T-helper 17 cell (primary cell): ENCODE measurements at regions not wholly inside any gene's neighbourhood (a gene's known extent, or its start where the extent isn't known, plus 50 kb on each side); places are given as distances from the start of the nearest gene placed in this dataset.

Source experiments
- ATAC-seq: fragments of 150-1000 bp; cut with Tn5 transposase; 2 replicates; pipeline ENCODE4 v1.10.0; 2021; ENCODE audit warnings: mild to moderate bottlenecking, moderate library complexity
- DNase-seq, 3 donors: peaks; one replicate each; pipeline versions ENCODE4 v3.0.0 to v3.0.0-alpha.2; 2020 to 2021
- H3K9me3 ChIP-seq: one replicate; pipeline ENCODE4 v1.7.0; 2013; ENCODE audit warnings: low read length, mild to moderate bottlenecking; ENCODE audit not compliant: control insufficient read depth, poor library complexity, severe bottlenecking
- H3K27ac Mint-ChIP-seq: one replicate; pipeline ENCODE4 v1.8.0; 2022; ENCODE audit warnings: mild to moderate bottlenecking, moderate library complexity, mixed read lengths
- H3K27me3 Mint-ChIP-seq: one replicate; pipeline ENCODE4 v1.8.0; 2022; ENCODE audit warnings: mixed read lengths
- H3K36me3 Mint-ChIP-seq: one replicate; pipeline ENCODE4 v1.8.0; 2022; ENCODE audit warnings: low read depth, mixed read lengths
- H3K4me1 Mint-ChIP-seq: one replicate; pipeline ENCODE4 v1.8.0; 2022; ENCODE audit warnings: mild to moderate bottlenecking, mixed read lengths
- H3K4me3 Mint-ChIP-seq: one replicate; pipeline ENCODE4 v1.8.0; 2022; ENCODE audit warnings: mild to moderate bottlenecking, moderate library complexity, mixed read lengths

DNA sequence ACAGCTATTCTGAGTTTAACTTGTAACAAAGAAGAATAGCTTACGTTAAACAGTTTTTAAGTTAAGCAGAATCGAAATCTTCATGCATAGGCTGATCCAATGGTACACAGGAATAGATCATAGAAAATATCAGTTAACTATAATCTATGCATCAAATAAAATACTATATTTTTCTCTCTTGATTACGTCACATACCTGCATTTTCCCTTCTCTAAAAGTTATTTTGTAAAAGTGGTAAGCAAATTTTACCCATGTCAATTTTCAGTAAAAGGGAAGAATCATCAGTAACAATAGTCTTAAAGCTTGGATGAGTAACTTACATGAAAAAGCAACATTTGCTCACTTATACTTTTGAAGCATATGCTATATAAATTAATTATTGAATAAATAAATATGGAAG lies 692.4 kb downstream of the FAT4 start:
- Mint-ChIP-seq H3K36me3 (no peaks in the 10 kb centered on the region), H3K4me1 (no peaks in the 10 kb centered on the region), H3K27me3 (no peaks in the 10 kb centered on the region), H3K4me3 (no peak overlapping the region), H3K27ac (no peak overlapping the region)
- ATAC-seq (no peak), DNase-seq (no peak)
- no peaks in the 10 kb centered on the region for H3K9me3 ChIP-seq

DNA sequence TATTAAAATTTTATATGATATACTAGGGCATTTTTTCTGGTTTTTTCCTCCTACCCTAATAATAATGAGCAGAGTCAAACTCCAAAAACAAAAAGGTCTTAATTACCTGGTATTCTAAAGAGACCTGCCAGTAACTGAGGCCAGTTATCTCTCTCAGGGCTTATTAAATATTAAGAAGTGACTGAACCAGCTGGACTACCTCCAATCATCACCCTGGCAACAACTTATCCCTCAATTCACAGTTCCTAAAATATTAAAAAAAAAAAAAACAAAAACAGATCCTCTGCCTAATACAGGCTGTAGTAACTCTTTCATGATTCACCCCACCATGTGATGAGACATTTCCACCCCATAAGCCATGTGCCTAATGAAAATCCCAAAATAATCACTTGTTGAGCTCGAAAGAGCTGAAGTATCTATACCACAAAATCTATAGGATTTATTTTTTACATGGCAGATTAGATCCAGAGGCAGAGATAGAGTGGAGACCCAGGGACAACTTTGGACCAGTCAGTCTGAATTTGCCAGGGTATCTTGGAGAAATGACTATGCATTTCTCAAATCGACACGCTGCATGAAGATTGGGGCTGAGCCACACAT lies 698.0 kb downstream of the FAT4 start:
- ATAC-seq, result no peak
- DNase-seq, result no peak
- Mint-ChIP-seq H3K27ac (no peak overlapping the region), H3K36me3 (no peaks in the 10 kb centered on the region), H3K27me3 (no peaks in the 10 kb centered on the region), H3K4me3 (no peak overlapping the region), H3K4me1 (no peaks in the 10 kb centered on the region)
- H3K9me3 ChIP-seq, result no peaks in the 10 kb centered on the region

DNA sequence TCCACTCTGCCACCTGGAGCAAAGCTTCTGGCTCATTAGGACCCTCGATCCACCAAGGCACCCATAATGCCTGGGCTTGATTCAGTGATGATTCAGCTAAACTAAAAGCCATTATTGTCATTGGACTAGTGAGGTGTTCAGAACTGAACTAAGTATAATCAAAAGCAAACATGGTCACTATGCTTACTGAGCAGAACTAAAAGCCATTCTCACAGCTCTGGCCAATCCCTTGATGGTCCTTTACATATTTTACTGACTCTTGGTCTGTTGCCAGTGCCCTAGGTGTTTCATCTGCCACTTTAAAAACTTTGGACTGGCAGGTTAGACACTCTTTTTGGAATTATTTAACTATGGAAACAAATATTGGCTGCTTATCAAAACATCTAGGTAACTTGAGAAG lies 703.5 kb downstream of the FAT4 start:
- no peaks in the 10 kb centered on the region for H3K9me3 ChIP-seq
- no peaks in the 10 kb centered on the region for H3K4me1 Mint-ChIP-seq
- no peak for ATAC-seq
- no peak overlapping the region for H3K27ac Mint-ChIP-seq
- no peaks in the 10 kb centered on the region for H3K27me3 Mint-ChIP-seq
- no peaks in the 10 kb centered on the region for H3K36me3 Mint-ChIP-seq
- no peak for DNase-seq
- no peak overlapping the region for H3K4me3 Mint-ChIP-seq

DNA sequence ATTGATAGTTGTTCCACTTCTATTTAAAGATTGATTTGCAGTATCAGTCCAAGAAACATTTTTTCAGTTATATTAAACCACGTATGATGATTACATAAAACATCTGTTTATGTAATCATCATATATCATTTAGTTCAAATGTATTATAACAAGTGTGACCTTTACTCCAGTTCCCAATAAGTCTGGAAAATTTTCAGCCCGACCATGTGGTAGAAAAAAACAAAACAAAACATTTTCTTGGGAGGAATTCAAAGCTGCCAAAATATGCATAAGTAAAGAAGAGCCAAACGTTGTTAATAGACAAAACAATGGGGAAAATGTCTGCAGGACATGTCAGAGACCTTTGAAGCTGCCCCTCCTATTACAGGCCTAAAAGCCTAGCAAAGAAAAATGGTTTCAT lies 709.1 kb downstream of the FAT4 start:
- Mint-ChIP-seq H3K36me3 (no peaks in the 10 kb centered on the region), H3K4me3 (no peak overlapping the region), H3K27ac (no peak overlapping the region), H3K4me1 (no peaks in the 10 kb centered on the region), H3K27me3 (no peaks in the 10 kb centered on the region)
- DNase-seq, result no peak
- no peak for ATAC-seq
- no peaks in the 10 kb centered on the region for H3K9me3 ChIP-seq

DNA sequence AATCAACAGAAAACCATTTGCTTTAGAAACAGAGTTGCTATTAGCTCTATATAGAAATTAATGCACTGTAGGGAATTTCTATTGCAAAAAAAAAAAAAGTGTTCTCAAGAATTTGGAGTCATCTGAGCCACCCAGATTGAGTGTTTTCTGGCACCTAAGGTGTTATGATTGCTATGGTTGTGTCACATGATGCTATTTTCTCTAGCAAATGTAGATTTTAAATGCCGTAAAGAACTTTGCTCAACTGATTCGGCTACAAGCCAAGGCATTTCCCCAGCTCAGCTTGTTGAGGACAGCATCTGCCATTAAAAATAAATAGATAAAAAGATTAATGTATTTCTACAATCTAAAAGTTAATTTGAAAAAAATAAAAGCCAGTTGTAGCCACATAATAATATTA lies 712.8 kb downstream of the FAT4 start:
- H3K27me3 Mint-ChIP-seq, result no peaks in the 10 kb centered on the region
- H3K9me3 ChIP-seq, result no peaks in the 10 kb centered on the region
- H3K36me3 Mint-ChIP-seq, result no peaks in the 10 kb centered on the region
- ATAC-seq, result no peak
- H3K27ac Mint-ChIP-seq, result no peak overlapping the region
- no peak overlapping the region for H3K4me3 Mint-ChIP-seq
- H3K4me1 Mint-ChIP-seq, result no peaks in the 10 kb centered on the region
- no peak for DNase-seq

DNA sequence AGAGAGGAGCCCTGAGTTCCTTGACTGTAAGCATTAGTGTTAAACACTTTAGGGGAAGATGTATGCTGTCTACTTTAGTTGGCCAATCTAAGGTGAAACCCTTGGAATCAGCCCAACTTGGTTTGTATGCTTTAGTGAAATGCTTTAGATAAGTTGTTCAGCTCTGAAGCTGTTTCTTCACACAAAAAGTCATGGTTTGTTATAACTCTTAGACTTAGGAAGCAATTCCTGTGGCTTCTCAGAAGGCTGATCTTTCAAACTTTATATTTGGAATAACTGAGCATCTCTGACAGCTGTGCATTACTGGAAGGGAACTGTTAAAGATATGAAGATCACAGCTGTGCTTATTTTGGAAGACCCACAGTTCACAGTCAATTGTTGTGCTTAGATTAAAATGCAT lies 714.1 kb downstream of the FAT4 start:
- no peaks in the 10 kb centered on the region for H3K27me3 Mint-ChIP-seq
- DNase-seq (no peak), ATAC-seq (no peak)
- H3K9me3 ChIP-seq, result no peaks in the 10 kb centered on the region
- no peaks in the 10 kb centered on the region for H3K4me1 Mint-ChIP-seq
- H3K27ac Mint-ChIP-seq, result no peak overlapping the region
- no peak overlapping the region for H3K4me3 Mint-ChIP-seq
- H3K36me3 Mint-ChIP-seq, result no peaks in the 10 kb centered on the region

DNA sequence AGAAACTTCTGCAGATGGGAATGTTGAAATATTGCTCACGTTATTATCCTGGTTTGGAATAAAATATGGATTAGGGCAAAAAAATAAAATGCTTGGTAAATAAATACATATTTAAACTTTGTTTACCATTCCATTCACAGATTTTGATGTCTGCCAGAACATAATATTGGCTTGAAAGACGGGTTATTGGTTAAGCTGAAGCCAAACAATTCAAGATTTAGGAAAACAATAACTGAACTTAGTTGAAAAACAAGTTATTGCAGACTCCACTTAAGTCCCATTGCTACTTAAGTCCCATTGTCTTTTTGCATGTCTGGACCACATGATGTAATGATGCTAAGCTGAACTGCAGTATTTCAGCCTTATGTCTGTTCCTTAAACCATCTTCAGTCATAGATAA lies 722.5 kb downstream of the FAT4 start:
- Mint-ChIP-seq H3K36me3 (no peaks in the 10 kb centered on the region), H3K27ac (no peak overlapping the region), H3K4me3 (no peak overlapping the region), H3K4me1 (no peaks in the 10 kb centered on the region), H3K27me3 (no peaks in the 10 kb centered on the region)
- no peaks in the 10 kb centered on the region for H3K9me3 ChIP-seq
- ATAC-seq (no peak), DNase-seq (no peak)

DNA sequence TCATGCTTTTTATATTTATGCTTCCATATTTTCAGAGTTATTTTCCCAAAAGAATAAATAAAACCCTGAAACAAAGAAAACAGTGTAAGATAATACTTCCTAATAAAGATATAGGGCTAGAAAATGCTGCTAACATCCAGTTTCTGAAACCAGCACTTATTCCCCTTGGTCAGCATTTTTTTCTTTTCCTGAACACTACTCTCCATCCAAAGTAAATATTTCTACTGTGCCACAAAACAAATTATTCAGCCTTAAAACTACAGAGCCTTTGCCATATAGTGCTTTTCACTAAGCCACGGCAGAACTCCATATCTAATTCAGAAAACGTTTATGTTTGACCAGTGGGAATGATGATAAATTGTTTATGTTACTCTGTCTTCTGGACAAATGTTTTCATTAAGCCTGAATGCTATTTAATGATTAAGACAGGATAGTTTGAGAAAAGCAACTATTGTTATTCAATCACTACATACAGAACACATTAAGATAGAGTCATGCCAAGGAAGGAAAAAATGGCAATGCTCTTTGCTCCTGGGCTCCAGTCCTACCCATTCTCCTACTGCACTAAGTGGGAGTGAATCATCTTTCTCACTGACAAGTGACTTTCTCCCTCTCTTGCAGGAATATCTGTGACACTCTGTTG lies 723.9 kb downstream of the FAT4 start:
- no peak overlapping the region for H3K4me3 Mint-ChIP-seq
- DNase-seq (no peak), ATAC-seq (no peak)
- H3K36me3 Mint-ChIP-seq, result no peaks in the 10 kb centered on the region
- no peaks in the 10 kb centered on the region for H3K27me3 Mint-ChIP-seq
- H3K9me3 ChIP-seq, result no peaks in the 10 kb centered on the region
- no peak overlapping the region for H3K27ac Mint-ChIP-seq
- H3K4me1 Mint-ChIP-seq, result no peaks in the 10 kb centered on the region

DNA sequence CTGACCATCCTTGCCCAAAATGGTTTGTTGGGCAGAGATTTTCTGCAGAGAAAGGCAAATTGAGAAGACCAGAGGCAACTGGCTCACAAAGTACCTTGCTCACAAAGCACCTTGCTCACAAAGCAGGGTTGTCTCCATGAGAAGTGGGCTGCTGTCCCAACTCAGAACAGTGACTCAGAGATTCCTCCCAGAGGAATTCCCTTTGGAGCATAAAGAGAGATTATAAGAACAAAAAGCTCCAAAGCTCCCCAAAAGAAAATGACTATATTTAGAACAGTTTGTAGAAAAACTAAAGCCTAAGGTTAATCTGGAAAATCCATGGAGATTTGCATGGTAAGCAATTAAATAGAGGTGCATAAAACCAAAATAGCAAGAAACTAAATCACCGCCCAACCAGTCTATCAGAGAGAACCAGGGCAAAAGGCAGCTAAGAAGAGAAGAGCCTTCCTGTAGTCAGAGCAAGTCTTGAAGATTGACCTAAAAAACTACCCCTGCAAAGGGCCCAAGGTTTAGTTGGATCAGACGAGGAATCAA lies 731.4 kb downstream of the FAT4 start:
- H3K9me3 ChIP-seq, result no peaks in the 10 kb centered on the region
- Mint-ChIP-seq H3K36me3 (no peaks in the 10 kb centered on the region), H3K27me3 (no peaks in the 10 kb centered on the region), H3K4me3 (no peak overlapping the region), H3K4me1 (no peaks in the 10 kb centered on the region), H3K27ac (no peak overlapping the region)
- no peak for ATAC-seq
- DNase-seq, result no peak

DNA sequence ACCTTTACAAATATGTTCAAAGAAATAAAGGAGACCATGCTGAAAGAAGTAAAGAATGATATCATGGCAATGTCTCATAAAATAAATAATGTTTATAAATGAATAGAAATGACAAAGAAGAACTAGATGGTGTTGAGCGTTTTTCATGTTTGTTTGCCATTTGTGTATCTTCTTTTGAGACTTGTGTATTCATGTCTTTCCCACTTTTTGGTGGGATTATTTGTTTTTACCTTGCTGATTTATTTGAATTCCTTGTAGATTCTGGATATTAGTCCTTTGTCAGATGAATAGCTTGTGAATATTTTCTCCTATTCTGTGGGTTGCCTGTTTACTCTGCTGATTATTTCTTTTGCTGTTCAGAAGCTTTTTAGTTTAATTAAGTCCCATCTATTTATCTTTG lies 732.4 kb downstream of the FAT4 start:
- H3K27ac Mint-ChIP-seq, result no peak overlapping the region
- no peaks in the 10 kb centered on the region for H3K4me1 Mint-ChIP-seq
- no peaks in the 10 kb centered on the region for H3K9me3 ChIP-seq
- no peaks in the 10 kb centered on the region for H3K27me3 Mint-ChIP-seq
- no peak for ATAC-seq
- H3K36me3 Mint-ChIP-seq, result no peaks in the 10 kb centered on the region
- no peak overlapping the region for H3K4me3 Mint-ChIP-seq
- no peak for DNase-seq

DNA sequence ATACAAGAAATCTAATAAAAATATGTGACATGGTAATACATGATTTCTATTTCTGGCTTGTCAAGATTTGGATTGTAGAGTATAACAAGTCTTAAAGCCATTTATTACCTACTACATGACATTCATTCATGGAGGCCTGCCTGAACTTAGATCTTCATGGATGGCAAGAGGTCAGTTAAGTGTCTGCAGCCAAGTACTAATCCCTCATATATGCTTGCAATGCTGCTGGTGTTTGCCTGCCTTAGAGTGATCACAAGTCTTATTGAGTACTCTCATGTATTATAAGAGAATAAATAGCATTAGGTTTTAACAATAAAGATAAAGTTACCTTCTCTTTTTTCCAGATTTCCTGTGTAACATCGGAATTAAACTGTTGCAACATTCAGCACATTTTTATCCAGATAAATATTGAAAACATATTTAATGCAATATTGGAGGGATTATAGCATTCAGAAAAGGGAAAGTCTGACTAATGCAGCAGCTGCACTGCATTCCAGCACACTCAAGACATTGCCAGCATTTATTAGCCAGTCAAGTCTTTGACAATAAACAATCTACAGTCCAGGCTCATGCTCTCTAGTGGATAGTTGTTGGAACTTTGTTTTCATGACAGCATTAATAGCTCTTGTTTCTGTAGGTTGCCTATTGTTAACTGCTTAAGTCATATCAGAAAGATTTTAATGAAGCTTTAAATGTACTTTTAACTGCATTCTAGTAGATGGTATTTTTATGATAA lies 737.1 kb downstream of the FAT4 start:
- no peaks in the 10 kb centered on the region for H3K27me3 Mint-ChIP-seq
- H3K9me3 ChIP-seq, result no peaks in the 10 kb centered on the region
- no peak overlapping the region for H3K4me3 Mint-ChIP-seq
- DNase-seq (no peak), ATAC-seq (no peak)
- H3K4me1 Mint-ChIP-seq, result no peaks in the 10 kb centered on the region
- H3K27ac Mint-ChIP-seq, result no peak overlapping the region
- no peaks in the 10 kb centered on the region for H3K36me3 Mint-ChIP-seq

DNA sequence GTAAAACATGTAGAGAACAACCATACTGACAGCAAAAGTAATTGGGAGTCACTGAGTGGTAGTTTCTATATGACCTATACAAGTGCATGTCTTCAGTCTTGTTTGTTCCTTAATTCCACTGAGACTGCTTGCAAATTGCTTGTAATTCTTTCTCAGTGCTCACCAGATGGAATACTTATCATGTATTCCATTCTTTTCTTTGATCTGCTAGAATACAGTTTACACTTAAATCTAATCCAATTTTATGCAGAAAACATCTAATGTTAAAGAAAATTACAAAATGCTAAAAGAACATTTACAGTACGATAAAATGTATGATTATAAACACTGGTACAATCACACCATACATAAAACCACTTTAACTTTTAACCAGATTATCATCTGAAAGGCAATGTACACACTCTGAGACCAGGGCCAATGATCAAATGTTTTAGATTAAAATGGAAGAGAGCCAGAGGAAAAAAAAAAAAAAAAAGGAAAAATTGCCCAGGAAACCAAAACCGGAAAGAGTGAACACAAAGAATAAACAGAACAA lies 741.4 kb downstream of the FAT4 start:
- no peak for ATAC-seq

DNA sequence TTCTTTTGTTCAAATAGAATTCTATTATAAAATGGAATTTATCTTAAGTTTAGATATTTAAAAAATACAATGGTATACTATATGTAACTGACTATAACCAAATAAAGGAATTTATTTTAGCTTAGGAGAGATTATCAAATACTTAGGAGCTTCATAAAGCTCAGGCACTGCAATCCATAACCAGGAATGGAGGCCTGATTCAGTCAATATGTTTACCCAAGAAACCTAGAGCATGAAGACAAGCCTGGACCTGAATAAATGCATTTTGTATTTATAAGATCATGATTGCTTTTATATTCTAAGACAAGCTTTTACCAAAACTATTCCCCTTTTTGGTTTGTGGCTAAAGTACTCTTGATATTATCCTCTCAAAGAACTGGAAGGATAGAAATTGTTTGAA lies 742.6 kb downstream of the FAT4 start:
- no peaks in the 10 kb centered on the region for H3K9me3 ChIP-seq
- no peak for ATAC-seq

More for the DNA sequence above, 741.4 kb downstream of the FAT4 start:
- H3K4me3 Mint-ChIP-seq, result no peak overlapping the region
- no peaks in the 10 kb centered on the region for H3K9me3 ChIP-seq
- no peak for DNase-seq
- no peaks in the 10 kb centered on the region for H3K27me3 Mint-ChIP-seq
- no peaks in the 10 kb centered on the region for H3K36me3 Mint-ChIP-seq
- no peak overlapping the region for H3K27ac Mint-ChIP-seq
- no peaks in the 10 kb centered on the region for H3K4me1 Mint-ChIP-seq

More for the DNA sequence above, 742.6 kb downstream of the FAT4 start:
- no peak overlapping the region for H3K4me3 Mint-ChIP-seq
- no peak for DNase-seq
- no peaks in the 10 kb centered on the region for H3K36me3 Mint-ChIP-seq
- H3K4me1 Mint-ChIP-seq, result no peaks in the 10 kb centered on the region
- H3K27me3 Mint-ChIP-seq, result no peaks in the 10 kb centered on the region
- H3K27ac Mint-ChIP-seq, result no peak overlapping the region
